ENCODE measurements at regions not wholly inside any gene's neighbourhood (a gene's known extent, or its start where the extent isn't known, plus 50 kb on each side); places are given as distances from the start of the nearest gene placed in this dataset.

GRCh38 chr12:131482199-131482598, 228.7 kb upstream of the SFSWAP start (continued):
- TF ChIP-seq PML (IDR thresholded peaks at IDR 0.05; ENCODE audit: low read length) (no peak), ZNF436 (CRISPR knock-in tag; IDR thresholded peaks at IDR 0.05) (no peak), ZFPM2 (CRISPR knock-in tag; IDR thresholded peaks at IDR 0.05) (no peak), CLOCK (CRISPR knock-in tag; IDR thresholded peaks at IDR 0.05; ENCODE audit: borderline replicate concordance) (no peak), TBP (optimal IDR thresholded peaks at IDR 0.05; ENCODE audit: low read depth, low read length) (no peak), ZFP30 (CRISPR knock-in tag; IDR thresholded peaks at IDR 0.05; ENCODE audit: borderline replicate concordance) (no peak), ATF4 (CRISPR knock-in tag; IDR thresholded peaks at IDR 0.05) (no peak), NFE2L1 (tag; IDR thresholded peaks at IDR 0.05; ENCODE audit: borderline replicate concordance, low read depth) (no peak), HCFC1 (IDR thresholded peaks at IDR 0.05; ENCODE audit: low read depth, low read length) (peak; percentile 50; the same call in 1 of the 2 replicates), MTA3 (IDR thresholded peaks at IDR 0.05; ENCODE audit: borderline replicate concordance) (no peak), HES1 (IDR thresholded peaks at IDR 0.05; ENCODE audit: low read depth) (no peak), E2F3 (CRISPR knock-in tag; IDR thresholded peaks at IDR 0.05) (0 out of 2 replicates have a peak, but pooled peaks have one; percentile 36), KAT8 (IDR thresholded peaks at IDR 0.05; ENCODE audit: low read depth) (no peak), IRF2 (CRISPR knock-in tag; IDR thresholded peaks at IDR 0.05) (no peak), TAF7 (tag; IDR thresholded peaks at IDR 0.05) (no peak), SMAD3 (CRISPR knock-in tag; conservative IDR thresholded peaks at IDR 0.05) (no peak)
- TF ChIP-seq, protein P1, sequence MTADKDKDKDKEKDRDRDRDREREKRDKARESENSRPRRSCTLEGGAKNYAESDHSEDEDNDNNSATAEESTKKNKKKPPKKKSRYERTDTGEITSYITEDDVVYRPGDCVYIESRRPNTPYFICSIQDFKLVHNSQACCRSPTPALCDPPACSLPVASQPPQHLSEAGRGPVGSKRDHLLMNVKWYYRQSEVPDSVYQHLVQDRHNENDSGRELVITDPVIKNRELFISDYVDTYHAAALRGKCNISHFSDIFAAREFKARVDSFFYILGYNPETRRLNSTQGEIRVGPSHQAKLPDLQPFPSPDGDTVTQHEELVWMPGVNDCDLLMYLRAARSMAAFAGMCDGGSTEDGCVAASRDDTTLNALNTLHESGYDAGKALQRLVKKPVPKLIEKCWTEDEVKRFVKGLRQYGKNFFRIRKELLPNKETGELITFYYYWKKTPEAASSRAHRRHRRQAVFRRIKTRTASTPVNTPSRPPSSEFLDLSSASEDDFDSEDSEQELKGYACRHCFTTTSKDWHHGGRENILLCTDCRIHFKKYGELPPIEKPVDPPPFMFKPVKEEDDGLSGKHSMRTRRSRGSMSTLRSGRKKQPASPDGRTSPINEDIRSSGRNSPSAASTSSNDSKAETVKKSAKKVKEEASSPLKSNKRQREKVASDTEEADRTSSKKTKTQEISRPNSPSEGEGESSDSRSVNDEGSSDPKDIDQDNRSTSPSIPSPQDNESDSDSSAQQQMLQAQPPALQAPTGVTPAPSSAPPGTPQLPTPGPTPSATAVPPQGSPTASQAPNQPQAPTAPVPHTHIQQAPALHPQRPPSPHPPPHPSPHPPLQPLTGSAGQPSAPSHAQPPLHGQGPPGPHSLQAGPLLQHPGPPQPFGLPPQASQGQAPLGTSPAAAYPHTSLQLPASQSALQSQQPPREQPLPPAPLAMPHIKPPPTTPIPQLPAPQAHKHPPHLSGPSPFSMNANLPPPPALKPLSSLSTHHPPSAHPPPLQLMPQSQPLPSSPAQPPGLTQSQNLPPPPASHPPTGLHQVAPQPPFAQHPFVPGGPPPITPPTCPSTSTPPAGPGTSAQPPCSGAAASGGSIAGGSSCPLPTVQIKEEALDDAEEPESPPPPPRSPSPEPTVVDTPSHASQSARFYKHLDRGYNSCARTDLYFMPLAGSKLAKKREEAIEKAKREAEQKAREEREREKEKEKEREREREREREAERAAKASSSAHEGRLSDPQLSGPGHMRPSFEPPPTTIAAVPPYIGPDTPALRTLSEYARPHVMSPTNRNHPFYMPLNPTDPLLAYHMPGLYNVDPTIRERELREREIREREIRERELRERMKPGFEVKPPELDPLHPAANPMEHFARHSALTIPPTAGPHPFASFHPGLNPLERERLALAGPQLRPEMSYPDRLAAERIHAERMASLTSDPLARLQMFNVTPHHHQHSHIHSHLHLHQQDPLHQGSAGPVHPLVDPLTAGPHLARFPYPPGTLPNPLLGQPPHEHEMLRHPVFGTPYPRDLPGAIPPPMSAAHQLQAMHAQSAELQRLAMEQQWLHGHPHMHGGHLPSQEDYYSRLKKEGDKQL (CRISPR knock-in tag; IDR thresholded peaks at IDR 0.05; ENCODE audit: borderline replicate concordance): no peak
- TF ChIP-seq, protein P2, sequence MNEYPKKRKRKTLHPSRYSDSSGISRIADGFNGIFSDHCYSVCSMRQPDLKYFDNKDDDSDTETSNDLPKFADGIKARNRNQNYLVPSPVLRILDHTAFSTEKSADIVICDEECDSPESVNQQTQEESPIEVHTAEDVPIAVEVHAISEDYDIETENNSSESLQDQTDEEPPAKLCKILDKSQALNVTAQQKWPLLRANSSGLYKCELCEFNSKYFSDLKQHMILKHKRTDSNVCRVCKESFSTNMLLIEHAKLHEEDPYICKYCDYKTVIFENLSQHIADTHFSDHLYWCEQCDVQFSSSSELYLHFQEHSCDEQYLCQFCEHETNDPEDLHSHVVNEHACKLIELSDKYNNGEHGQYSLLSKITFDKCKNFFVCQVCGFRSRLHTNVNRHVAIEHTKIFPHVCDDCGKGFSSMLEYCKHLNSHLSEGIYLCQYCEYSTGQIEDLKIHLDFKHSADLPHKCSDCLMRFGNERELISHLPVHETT (CRISPR knock-in tag; conservative IDR thresholded peaks at IDR 0.05 in 1 of 2, IDR thresholded peaks at IDR 0.05 in 1 of 2): 0 out of 4 replicates have a peak, but pooled peaks of 1 of the 2 experiments have one; percentile 26
